Gastroesophageal sphincter (tissue), 3 donors: ENCODE measurements at regions not wholly inside any gene's neighbourhood (a gene's known extent, or its start where the extent isn't known, plus 50 kb on each side); places are given as distances from the start of the nearest gene placed in this dataset.

Experiments used
- CTCF ChIP-seq, 4 experiments: fragments of 200-600 bp in 2 of 4; fragments of 450-650 bp in 2 of 4; sonication (generic) in 1 of 4; IDR thresholded peaks; one replicate each; pipeline ENCODE4 v1.5.1; 2017 to 2019; ENCODE audit warnings: antibody characterized with exemption in 4 of 4, mild to moderate bottlenecking in 2 of 4, moderate library complexity in 2 of 4
- EP300 ChIP-seq: sonication (generic); formaldehyde crosslinking; IDR thresholded peaks from one replicate; pipeline ENCODE4 v1.6.1; 2017; ENCODE audit warnings: antibody characterized with exemption, mild to moderate bottlenecking
- POLR2A ChIP-seq, 2 donors: fragments of 450-650 bp; IDR thresholded peaks; one replicate each; pipeline ENCODE4 v1.6.1; 2017; ENCODE audit warnings: antibody characterized with exemption in 2 of 2, mild to moderate bottlenecking in 2 of 2, moderate library complexity in 1 of 2
- POLR2AphosphoS5 ChIP-seq: sonication (generic); formaldehyde crosslinking; IDR thresholded peaks from one replicate; pipeline ENCODE4 v1.6.1; 2017; ENCODE audit warnings: antibody characterized with exemption

GRCh38 chr14:101665478-101666078 is 95.9 kb upstream of the PPP2R5C start:
- TF ChIP-seq CTCF (IDR thresholded peaks at IDR 0.05) (peak in 1 of 4 experiments; percentile 8), POLR2AphosphoS5 (no peak), POLR2A (IDR thresholded peaks at IDR 0.05) (no peak), EP300 (no peak)
